GM12878 (cell line): ENCODE measurements at regions not wholly inside any gene's neighbourhood (a gene's known extent, or its start where the extent isn't known, plus 50 kb on each side); places are given as distances from the start of the nearest gene placed in this dataset.

Experiments used
- ATAC-seq: fragments of 200-7000 bp; cut with Tn5 transposase; 3 replicates; pipeline ENCODE4 v1.9.1; 2020; ENCODE audit warnings: mild to moderate bottlenecking, moderate library complexity
- BruUV-seq: library from RNA; stranded (reverse); fragments of 400-500 nt; replicated peaks from 2 replicates; lab custom pipeline; 2021; lab: Mats Ljungman, UMichigan
- CTCF ChIA-PET: fragments of 300-600 bp; sonication (Branson Sonifier 250); formaldehyde crosslinking; extraction: SDS; loops from one replicate; lab custom pipeline; 2021; ENCODE audit warnings: inconsistent platforms; lab: Yijun Ruan, JAX
- POLR2A ChIA-PET: fragments of 350-600 bp; formaldehyde crosslinking; extraction: SDS; loops from one replicate; lab custom pipeline; 2021; ENCODE audit warnings: inconsistent platforms; lab: Charles Lee
- RAD21 ChIA-PET: fragments of 300-600 bp; sonication (Branson Sonifier 250); formaldehyde crosslinking; loops from one replicate; lab custom pipeline; 2023; ENCODE audit warnings: antibody characterized with exemption; ENCODE audit not compliant: unreplicated experiment; lab: Charles Lee
- SMC1A ChIA-PET: fragments of 300-600 bp; sonication (Branson Sonifier 250); formaldehyde crosslinking; loops from one replicate; lab custom pipeline; 2023; ENCODE audit not compliant: unreplicated experiment, uncharacterized antibody; lab: Charles Lee
- DNase-seq: peaks from one replicate; pipeline ENCODE4 v3.0.0-alpha.2; 2011; ENCODE audit warnings: low read depth, low spot score
- FAIRE-seq: peaks from 3 replicates; lab custom pipeline; 2011; peaks lifted over from hg19 to GRCh38; lab: Jason Lieb, UNC
- H2AFZ ChIP-seq: 2 replicates; pipeline ENCODE4 v1.6.0; 2011; ENCODE audit warnings: low read depth, low read length, control low read depth; ENCODE audit not compliant: control insufficient read depth
- H3K27ac ChIP-seq: 2 replicates; pipeline ENCODE4 v1.5.1; 2011; ENCODE audit warnings: control low read depth; ENCODE audit not compliant: control insufficient read depth, insufficient read depth
- H3K27me3 ChIP-seq, 2 experiments: replicated peaks in 1 of 2; 2 replicates each; pipeline versions ENCODE4 v1.6.0 to v1.6.1; 2011; ENCODE audit warnings: low read length in 1 of 2; ENCODE audit not compliant: control insufficient read depth in 2 of 2, insufficient read depth in 2 of 2
- H3K36me3 ChIP-seq, 2 experiments: 2 replicates each; pipeline ENCODE4 v1.5.1; 2011; ENCODE audit warnings: low read length in 1 of 2; ENCODE audit not compliant: control insufficient read depth in 2 of 2, insufficient read depth in 2 of 2
- H3K4me1 ChIP-seq: 2 replicates; pipeline ENCODE4 v1.6.1; 2011; ENCODE audit warnings: mild to moderate bottlenecking, low read length, moderate library complexity, mixed read lengths; ENCODE audit not compliant: control insufficient read depth, insufficient read depth
- H3K4me2 ChIP-seq: 2 replicates; pipeline ENCODE4 v1.6.0; 2011; ENCODE audit warnings: control low read depth; ENCODE audit not compliant: control insufficient read depth, insufficient read depth
- H3K4me3 ChIP-seq: fragments of 200-600 bp; sonication (generic); 2 replicates; pipeline ENCODE4 v1.5.1; 2016
- H3K79me2 ChIP-seq: 2 replicates; pipeline ENCODE4 v1.6.0; 2011; ENCODE audit warnings: low read length; ENCODE audit not compliant: control insufficient read depth, insufficient read depth
- H3K9ac ChIP-seq: 2 replicates; pipeline ENCODE4 v1.8.0; 2011; ENCODE audit warnings: low read length, control low read depth, mixed read lengths; ENCODE audit not compliant: control insufficient read depth, insufficient read depth
- H3K9me3 ChIP-seq: replicated peaks from 3 replicates; pipeline ENCODE4 v1.5.1; 2011; ENCODE audit warnings: mild to moderate bottlenecking, low read length; ENCODE audit not compliant: control insufficient read depth, insufficient read depth
- H4K20me1 ChIP-seq: 2 replicates; pipeline ENCODE4 v1.6.0; 2011; ENCODE audit not compliant: control insufficient read depth, insufficient read depth
- CBFB ChIP-seq: IDR thresholded peaks from 2 replicates; pipeline ENCODE4 v1.6.1; 2016; ENCODE audit warnings: antibody characterized with exemption, low read depth
- CBX5 ChIP-seq: sonication (generic); IDR thresholded peaks from 2 replicates; pipeline ENCODE4 v1.6.1; 2016; ENCODE audit warnings: low read depth, moderate library complexity, mild to moderate bottlenecking, inconsistent platforms
- FOXM1 ChIP-seq: IDR thresholded peaks from 2 replicates; pipeline ENCODE4 v1.6.1; 2012; ENCODE audit warnings: low read depth, mild to moderate bottlenecking, inconsistent platforms, low read length, moderate library complexity
- HDAC6 ChIP-seq: fragments of 200-600 bp; sonication (generic); IDR thresholded peaks from one replicate; pipeline ENCODE4 v1.8.0; 2017; ENCODE audit warnings: antibody characterized with exemption; ENCODE audit not compliant: unreplicated experiment
- KAT2A ChIP-seq: conservative IDR thresholded peaks from 2 replicates; pipeline ENCODE4 v1.6.1; 2011; ENCODE audit warnings: low read depth, low read length; ENCODE audit not compliant: control insufficient read depth
- POLR2AphosphoS2 ChIP-seq: IDR thresholded peaks from 2 replicates; pipeline ENCODE4 v1.6.1; 2011; ENCODE audit warnings: low read depth, mild to moderate bottlenecking, low read length, improper control_type of control experiment, moderate library complexity
- RAD51 ChIP-seq: fragments of 450-650 bp; IDR thresholded peaks from 2 replicates; pipeline ENCODE4 v1.6.1; 2016; ENCODE audit warnings: moderate library complexity, mild to moderate bottlenecking, inconsistent platforms
- RB1 ChIP-seq: fragments of 450-650 bp; formaldehyde crosslinking; IDR thresholded peaks from 2 replicates; pipeline ENCODE4 v1.6.1; 2017; ENCODE audit warnings: mild to moderate bottlenecking, borderline replicate concordance
- SIN3A ChIP-seq: IDR thresholded peaks from 2 replicates; pipeline ENCODE4 v1.6.1; 2012; ENCODE audit warnings: low read depth, low read length, improper control_type of control experiment
- WGBS: methylation state at CpG from one replicate; pipeline ENCODE4 v1.1.6; 2016; ENCODE audit warnings: low lambda C conversion rate; ENCODE audit not compliant: insufficient replicate concordance, insufficient coverage; ENCODE audit errors: missing lambda C conversion rate; 5-methylcytosine and 5-hydroxymethylcytosine counted together
- in situ Hi-C: fragments of 300-500 bp; cut with MboI; formaldehyde crosslinking; loops from 9 replicates; pipeline ENCODE4 v1.14.3; 2018; ENCODE audit warnings: mixed read lengths
- intact Hi-C: fragments of 100-400 bp; cut with micrococcal nuclease; formaldehyde crosslinking; loops from one replicate; pipeline ENCODE4 v1.14.2; 2022; ENCODE audit not compliant: unreplicated experiment
- TF ChIP-seq, protein P1 (sequence below): fragments of 450-650 bp; formaldehyde crosslinking; IDR thresholded peaks from 2 replicates; pipeline ENCODE4 v1.5.0; 2022; ENCODE audit warnings: mild to moderate bottlenecking, missing genetic modification characterization
- TF ChIP-seq, protein P2 (sequence below): fragments of 450-650 bp; formaldehyde crosslinking; IDR thresholded peaks from 2 replicates; pipeline ENCODE4 v1.4.0; 2020; ENCODE audit warnings: mild to moderate bottlenecking, moderate library complexity

DNA sequence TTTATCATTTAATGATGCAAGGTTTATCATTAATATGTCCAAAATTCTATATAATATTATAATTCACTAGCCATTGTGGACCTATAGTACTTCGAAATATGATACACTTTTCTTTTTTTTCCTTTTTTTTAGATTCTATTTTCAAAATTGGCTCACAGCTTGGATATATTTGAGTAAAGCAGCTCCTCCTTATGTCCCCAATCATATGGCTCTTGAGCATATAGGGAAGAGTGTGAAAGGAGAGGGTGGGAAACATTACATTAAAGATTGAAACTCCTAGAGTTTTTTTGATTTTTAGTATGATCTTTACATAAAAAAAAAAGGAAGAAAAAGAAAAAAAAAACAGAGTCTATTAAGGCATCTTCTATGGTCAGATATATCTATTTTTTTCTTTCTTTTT is 457.9 kb downstream of the RIT2 start (continued):
- TF ChIP-seq RAD51 = no peak
- no peak for TF ChIP-seq RB1
- no peak for TF ChIP-seq SIN3A
- no peak for TF ChIP-seq POLR2AphosphoS2

DNA sequence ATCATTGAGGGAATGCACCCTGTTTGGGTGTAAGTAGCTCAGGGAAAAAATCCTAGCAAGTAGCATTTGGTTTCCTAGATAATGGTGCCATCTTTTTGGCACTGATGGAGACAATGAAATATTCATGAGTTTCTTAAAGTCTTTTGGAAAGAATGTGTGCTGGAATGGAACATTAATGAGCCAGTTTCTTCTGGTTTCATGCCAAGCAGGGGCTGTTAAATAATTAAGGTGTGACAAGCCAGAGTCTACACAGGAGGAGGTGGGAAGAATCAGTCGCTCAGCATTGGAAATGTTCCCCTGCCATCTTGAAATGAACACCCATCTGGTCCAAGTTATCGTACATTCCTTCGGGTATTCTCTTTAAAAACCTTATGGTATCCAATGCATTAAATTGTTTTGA is 457.3 kb downstream of the RIT2 start:
- no peak for FAIRE-seq
- no peak overlapping the region for H3K27ac ChIP-seq
- ChIA-PET CTCF (no interaction called here), SMC1A (no interaction called here), RAD21 (no interaction called here), POLR2A (no interaction called here)
- H3K36me3 ChIP-seq = no peaks in the 10 kb centered on the region
- no TSS peak for BruUV-seq
- intact Hi-C loops (no loop called here), in situ Hi-C loops (no loop called here)
- no peak for DNase-seq
- ATAC-seq = no peak
- H3K79me2 ChIP-seq = no peaks in the 10 kb centered on the region
- no peaks in the 10 kb centered on the region for H4K20me1 ChIP-seq
- no peaks in the 10 kb centered on the region for H3K4me1 ChIP-seq
- H2AFZ ChIP-seq = no peak overlapping the region
- TF ChIP-seq CBFB = no peak
- H3K9me3 ChIP-seq = no peaks in the 10 kb centered on the region
- no peaks in the 10 kb centered on the region for H3K27me3 ChIP-seq
- H3K9ac ChIP-seq = no peak overlapping the region
- WGBS = 2% methylated on average over 3 of the region's 3 CpGs
- no peak overlapping the region for H3K4me3 ChIP-seq
- no peak overlapping the region for H3K4me2 ChIP-seq

DNA sequence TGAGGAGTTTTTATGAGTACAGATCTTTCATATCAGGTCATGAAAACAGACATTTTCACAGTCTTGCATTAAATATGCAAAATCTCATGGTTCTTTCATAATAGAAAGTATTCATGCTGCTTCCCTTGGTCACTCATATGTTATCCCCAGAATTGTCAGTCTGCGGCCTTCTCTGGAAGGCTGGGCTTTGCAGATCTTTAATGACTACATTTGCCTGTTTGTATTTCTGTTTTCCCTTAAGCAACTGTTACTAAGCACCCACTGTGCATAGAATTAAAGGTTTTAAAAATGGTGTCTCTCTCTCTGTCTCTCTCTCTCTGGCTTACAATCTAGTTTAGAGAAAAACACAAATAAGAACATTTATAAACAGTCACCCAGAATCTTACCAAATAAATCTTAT is 456.3 kb downstream of the RIT2 start:
- Histone ChIP-seq H3K9me3 (no peaks in the 10 kb centered on the region), H3K4me2 (no peak overlapping the region), H3K79me2 (no peaks in the 10 kb centered on the region), H3K27ac (no peak overlapping the region), H3K27me3 (no peaks in the 10 kb centered on the region), H4K20me1 (no peaks in the 10 kb centered on the region), H3K9ac (no peak overlapping the region), H3K4me1 (no peaks in the 10 kb centered on the region), H2AFZ (no peak overlapping the region), H3K36me3 (no peaks in the 10 kb centered on the region), H3K4me3 (no peak overlapping the region)
- no peak for FAIRE-seq
- in situ Hi-C loops (no loop called here), intact Hi-C loops (no loop called here)
- ChIA-PET POLR2A (no interaction called here), RAD21 (no interaction called here), CTCF (no interaction called here), SMC1A (no interaction called here)
- no peak for DNase-seq
- no peak for ATAC-seq
- WGBS = 74% methylated on average over 1 of the region's 1 CpG
- no TSS peak for BruUV-seq
- TF ChIP-seq, protein P1, sequence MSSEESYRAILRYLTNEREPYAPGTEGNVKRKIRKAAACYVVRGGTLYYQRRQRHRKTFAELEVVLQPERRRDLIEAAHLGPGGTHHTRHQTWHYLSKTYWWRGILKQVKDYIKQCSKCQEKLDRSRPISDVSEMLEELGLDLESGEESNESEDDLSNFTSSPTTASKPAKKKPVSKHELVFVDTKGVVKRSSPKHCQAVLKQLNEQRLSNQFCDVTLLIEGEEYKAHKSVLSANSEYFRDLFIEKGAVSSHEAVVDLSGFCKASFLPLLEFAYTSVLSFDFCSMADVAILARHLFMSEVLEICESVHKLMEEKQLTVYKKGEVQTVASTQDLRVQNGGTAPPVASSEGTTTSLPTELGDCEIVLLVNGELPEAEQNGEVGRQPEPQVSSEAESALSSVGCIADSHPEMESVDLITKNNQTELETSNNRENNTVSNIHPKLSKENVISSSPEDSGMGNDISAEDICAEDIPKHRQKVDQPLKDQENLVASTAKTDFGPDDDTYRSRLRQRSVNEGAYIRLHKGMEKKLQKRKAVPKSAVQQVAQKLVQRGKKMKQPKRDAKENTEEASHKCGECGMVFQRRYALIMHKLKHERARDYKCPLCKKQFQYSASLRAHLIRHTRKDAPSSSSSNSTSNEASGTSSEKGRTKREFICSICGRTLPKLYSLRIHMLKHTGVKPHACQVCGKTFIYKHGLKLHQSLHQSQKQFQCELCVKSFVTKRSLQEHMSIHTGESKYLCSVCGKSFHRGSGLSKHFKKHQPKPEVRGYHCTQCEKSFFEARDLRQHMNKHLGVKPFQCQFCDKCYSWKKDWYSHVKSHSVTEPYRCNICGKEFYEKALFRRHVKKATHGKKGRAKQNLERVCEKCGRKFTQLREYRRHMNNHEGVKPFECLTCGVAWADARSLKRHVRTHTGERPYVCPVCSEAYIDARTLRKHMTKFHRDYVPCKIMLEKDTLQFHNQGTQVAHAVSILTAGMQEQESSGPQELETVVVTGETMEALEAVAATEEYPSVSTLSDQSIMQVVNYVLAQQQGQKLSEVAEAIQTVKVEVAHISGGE (CRISPR knock-in tag) = no peak
- TF ChIP-seq CBX5 = no peak
- no peak for TF ChIP-seq HDAC6
- no peak for TF ChIP-seq KAT2A
- TF ChIP-seq, protein P2, sequence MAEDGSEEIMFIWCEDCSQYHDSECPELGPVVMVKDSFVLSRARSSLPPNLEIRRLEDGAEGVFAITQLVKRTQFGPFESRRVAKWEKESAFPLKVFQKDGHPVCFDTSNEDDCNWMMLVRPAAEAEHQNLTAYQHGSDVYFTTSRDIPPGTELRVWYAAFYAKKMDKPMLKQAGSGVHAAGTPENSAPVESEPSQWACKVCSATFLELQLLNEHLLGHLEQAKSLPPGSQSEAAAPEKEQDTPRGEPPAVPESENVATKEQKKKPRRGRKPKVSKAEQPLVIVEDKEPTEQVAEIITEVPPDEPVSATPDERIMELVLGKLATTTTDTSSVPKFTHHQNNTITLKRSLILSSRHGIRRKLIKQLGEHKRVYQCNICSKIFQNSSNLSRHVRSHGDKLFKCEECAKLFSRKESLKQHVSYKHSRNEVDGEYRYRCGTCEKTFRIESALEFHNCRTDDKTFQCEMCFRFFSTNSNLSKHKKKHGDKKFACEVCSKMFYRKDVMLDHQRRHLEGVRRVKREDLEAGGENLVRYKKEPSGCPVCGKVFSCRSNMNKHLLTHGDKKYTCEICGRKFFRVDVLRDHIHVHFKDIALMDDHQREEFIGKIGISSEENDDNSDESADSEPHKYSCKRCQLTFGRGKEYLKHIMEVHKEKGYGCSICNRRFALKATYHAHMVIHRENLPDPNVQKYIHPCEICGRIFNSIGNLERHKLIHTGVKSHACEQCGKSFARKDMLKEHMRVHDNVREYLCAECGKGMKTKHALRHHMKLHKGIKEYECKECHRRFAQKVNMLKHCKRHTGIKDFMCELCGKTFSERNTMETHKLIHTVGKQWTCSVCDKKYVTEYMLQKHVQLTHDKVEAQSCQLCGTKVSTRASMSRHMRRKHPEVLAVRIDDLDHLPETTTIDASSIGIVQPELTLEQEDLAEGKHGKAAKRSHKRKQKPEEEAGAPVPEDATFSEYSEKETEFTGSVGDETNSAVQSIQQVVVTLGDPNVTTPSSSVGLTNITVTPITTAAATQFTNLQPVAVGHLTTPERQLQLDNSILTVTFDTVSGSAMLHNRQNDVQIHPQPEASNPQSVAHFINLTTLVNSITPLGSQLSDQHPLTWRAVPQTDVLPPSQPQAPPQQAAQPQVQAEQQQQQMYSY (CRISPR knock-in tag) = no peak
- no peak for TF ChIP-seq FOXM1
